ENCODE measurements at regions not wholly inside any gene's neighbourhood (a gene's known extent, or its start where the extent isn't known, plus 50 kb on each side); places are given as distances from the start of the nearest gene placed in this dataset.
"Not testable (repeated sequence)": the region's sequence is repeated elsewhere in the genome, so short reads cannot be mapped to it uniquely, and the experiment has no call there.

GRCh38 chr10:118966076-118966849 is 63.3 kb upstream of the NANOS1 start:
- DNase-seq (ENCODE audit: low read depth) = no peak

DNA sequence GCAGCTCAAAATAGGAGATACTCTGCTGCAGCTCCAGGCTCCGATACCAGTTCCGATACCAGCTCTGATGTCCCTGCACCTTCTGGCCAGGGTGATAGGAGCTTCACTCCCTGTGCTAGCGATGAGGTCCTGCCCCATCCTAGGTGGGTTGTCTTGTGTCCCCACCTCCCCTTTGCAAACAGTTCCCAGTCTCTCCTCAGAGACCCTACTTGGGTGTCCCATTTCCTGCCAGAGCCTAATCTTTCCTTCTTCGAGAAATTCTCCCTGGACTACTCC is 62.7 kb upstream of the NANOS1 start:
- no peak for DNase-seq (ENCODE audit: low read depth)

DNA sequence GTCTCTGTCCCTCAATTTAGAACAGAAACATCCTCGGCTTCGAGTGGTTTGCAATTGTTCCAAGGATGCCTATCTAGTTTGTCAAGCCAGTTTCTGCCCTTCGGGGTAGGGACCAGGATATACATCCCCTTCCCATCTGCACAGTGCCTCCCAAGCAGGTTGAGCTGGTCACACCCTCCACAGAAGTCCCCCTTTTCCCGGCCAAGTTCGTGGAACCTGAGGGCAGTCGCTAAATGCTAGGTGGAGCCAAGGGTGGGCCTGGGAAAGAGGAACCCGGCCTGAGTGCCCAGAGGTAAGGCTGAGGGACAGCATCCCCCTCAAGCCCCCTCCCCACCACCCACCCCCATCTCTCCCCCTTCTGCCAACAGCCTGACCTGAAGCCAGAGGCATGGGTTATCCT is 62.4 kb upstream of the NANOS1 start:
- no peak for DNase-seq (ENCODE audit: low read depth)

DNA sequence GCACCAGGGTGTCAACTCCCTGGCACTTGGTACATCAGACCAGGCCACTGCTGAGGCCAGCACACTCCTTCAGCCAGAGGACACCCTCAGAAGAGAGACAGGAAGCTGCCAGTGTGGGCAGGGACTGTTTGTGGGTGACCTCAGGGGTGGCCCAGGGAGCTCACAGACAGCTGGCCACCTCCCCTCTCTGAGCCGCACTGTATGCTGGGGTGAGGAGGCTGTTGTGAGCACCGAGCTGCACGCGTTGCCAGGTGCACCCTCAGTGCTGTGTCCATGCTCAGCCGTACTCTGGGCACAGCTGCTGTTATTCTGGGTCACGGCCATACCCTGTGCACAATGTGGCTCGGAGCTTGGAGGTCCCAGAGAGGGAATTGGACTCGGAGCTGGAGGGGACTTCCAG is 61.5 kb upstream of the NANOS1 start:
- no peak for DNase-seq (ENCODE audit: low read depth)

DNA sequence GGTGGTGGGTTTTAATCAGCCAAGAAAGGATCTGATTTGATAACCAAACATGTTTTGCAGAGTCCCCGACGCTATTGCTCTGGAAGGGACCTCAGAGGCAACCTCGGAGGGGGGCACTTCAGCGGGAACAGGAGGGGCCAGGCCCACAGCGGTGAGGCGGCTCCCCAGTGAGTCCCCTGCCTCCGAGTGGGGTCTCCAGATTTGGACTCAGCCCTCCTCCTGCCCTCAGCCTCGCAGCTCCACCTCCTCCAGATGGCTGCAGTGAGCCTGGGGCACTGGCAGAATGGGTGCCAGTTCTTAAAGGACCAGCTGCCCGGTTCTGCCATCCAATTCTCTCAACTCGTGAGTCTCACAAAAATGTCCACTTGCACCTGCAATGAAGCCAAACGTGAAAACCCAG is 61.0 kb upstream of the NANOS1 start:
- no peak for DNase-seq (ENCODE audit: low read depth)

- no peak for DNase-seq (ENCODE audit: low read depth)
Measured at GRCh38 chr10:118969014-118969413, 60.5 kb upstream of the NANOS1 start.

GRCh38 chr10:118970770-118971169 is 58.7 kb upstream of the NANOS1 start:
- DNase-seq (ENCODE audit: low read depth) = no peak

DNA sequence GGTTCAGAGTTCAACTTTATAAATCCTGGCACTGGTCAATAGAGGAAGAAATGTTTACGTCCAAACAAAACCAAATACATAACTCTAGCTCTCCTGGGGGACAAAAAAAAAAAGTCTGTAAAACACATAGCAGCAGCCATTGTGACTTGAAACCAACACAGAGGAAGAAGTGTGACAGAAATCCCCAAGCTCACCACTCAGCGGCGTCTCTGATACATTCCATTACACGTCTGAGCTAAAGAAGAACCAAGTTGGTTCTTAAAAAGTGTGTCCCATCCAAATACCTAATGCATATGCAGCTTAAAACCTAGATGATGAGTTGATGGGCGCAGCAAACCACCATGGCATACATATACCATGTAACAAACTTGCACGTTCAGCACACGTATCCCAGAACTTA is 58.3 kb upstream of the NANOS1 start:
- DNase-seq (ENCODE audit: low read depth) = no peak

DNA sequence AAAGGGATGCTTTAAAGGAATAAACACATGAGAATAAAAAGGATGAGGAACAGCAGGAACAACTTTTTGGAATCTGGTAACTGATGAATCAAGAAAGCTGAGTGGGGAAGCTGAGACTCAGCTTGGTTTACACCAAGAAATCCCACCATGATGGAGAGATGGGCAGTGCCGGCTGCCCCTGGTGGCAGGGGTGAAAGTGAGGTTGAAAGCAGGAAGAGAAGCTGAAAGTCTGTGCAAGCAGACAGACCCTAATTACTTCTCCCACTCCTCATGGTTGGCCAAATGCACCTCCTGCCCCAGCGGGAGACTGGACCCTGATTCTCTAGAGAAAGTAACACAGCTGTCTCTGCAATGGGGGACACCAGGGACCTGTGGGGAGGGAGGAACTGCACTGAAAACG is 57.6 kb upstream of the NANOS1 start:
- DNase-seq (ENCODE audit: low read depth) = no peak

GRCh38 chr10:118973744-118974143 is 55.8 kb upstream of the NANOS1 start:
- no peak for DNase-seq (ENCODE audit: low read depth)

GRCh38 chr10:118974951-118975350 is 54.6 kb upstream of the NANOS1 start:
- DNase-seq (ENCODE audit: low read depth) = no peak

DNA sequence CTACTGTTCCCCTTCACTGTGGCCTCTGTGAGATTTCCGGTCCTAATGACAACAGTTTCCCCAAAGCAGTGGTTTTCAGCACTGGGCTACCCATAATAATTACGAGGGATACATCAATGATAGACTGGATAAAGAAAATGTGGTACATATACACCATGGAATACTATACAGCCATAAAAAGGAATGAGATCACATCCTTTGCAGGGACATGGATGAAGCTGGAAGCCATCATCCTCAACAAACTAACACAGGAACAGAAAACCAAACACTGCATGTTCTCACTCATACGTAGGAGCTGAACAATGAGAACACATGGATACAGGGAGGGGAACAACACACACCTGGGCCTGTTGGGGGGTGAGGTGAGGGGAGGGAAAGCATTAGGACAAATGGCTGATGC is 53.3 kb upstream of the NANOS1 start:
- not testable (repeated sequence) for DNase-seq (ENCODE audit: low read depth)

DNA sequence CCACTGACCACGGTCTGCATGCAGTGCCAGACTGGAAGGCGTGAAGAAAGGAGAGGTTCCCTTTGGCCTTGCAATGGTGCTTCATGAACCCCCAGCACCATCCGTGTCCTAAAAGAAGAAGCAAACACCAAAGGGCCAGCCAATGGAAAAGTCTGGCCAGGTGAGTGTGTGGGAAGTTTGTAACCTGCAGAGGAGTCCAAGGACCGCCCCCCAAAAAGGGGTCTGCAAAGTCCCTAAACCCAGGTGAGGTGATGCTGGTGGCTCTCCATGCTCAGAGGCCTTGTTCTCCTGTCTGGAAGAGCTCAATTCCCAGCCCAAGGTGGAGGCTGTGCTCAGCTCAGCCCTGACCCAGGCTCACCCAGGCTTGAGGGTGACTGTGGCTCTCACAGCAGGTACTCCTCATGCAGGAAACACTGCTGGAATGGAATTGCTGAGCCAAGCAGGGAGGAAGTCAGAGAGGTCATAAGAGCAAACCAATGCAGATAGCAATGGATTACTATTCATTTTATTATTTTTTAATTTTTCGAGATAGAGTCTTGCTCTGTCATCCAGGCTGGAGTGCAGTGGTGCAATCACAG is 52.4 kb upstream of the NANOS1 start:
- DNase-seq (ENCODE audit: low read depth) = no peak

GRCh38 chr10:118977835-118978234 is 51.7 kb upstream of the NANOS1 start:
- no peak for DNase-seq (ENCODE audit: low read depth)

GRCh38 chr10:118978316-118978997 is 51.1 kb upstream of the NANOS1 start:
- DNase-seq (ENCODE audit: low read depth) = no peak

GRCh38 chr10:118978998-118979350 is 50.5 kb upstream of the NANOS1 start:
- DNase-seq (ENCODE audit: low read depth) = no peak

GRCh38 chr10:118979661-118980060 is 49.9 kb upstream of the NANOS1 start:
- no peak for DNase-seq (ENCODE audit: low read depth)

Data from T-helper 22 cell (primary cell).